RPMI7951 (cell line): ENCODE measurements at regions not wholly inside any gene's neighbourhood (a gene's known extent, or its start where the extent isn't known, plus 50 kb on each side); places are given as distances from the start of the nearest gene placed in this dataset.

Experiments
- DNase-seq: peaks from one replicate; pipeline ENCODE4 v3.0.0-alpha.2; 2012; ENCODE audit warnings: low read depth

- no peak for DNase-seq
Measured at GRCh38 chr3:117455782-117456181, 746.2 kb downstream of the TUSC7 start.

GRCh38 chr3:117463276-117464115, 753.9 kb downstream of the TUSC7 start:
- DNase-seq: no peak

- no peak for DNase-seq
Measured at GRCh38 chr3:117471831-117472230, 762.3 kb downstream of the TUSC7 start.

GRCh38 chr3:117473981-117474538, 764.5 kb downstream of the TUSC7 start:
- no peak for DNase-seq

- no peak for DNase-seq
Measured at GRCh38 chr3:117476572-117476971, 767.0 kb downstream of the TUSC7 start.

GRCh38 chr3:117477214-117477755, 767.7 kb downstream of the TUSC7 start:
- DNase-seq: no peak

GRCh38 chr3:117479095-117479494, 769.5 kb downstream of the TUSC7 start:
- DNase-seq: no peak

GRCh38 chr3:117480525-117480924, 770.9 kb downstream of the TUSC7 start:
- DNase-seq: no peak

- no peak for DNase-seq
Measured at GRCh38 chr3:117480972-117481371, 771.4 kb downstream of the TUSC7 start.

- DNase-seq: no peak
Measured at GRCh38 chr3:117483839-117484238, 774.3 kb downstream of the TUSC7 start.

GRCh38 chr3:117485841-117486240, 776.3 kb downstream of the TUSC7 start:
- DNase-seq: no peak

- no peak for DNase-seq
Measured at GRCh38 chr3:117486719-117487716, 777.4 kb downstream of the TUSC7 start.

- DNase-seq: no peak
Measured at GRCh38 chr3:117488983-117489382, 779.4 kb downstream of the TUSC7 start.

GRCh38 chr3:117489663-117490079, 780.1 kb downstream of the TUSC7 start:
- no peak for DNase-seq

GRCh38 chr3:117490716-117491115, 781.1 kb downstream of the TUSC7 start:
- DNase-seq: no peak

- DNase-seq: no peak
Measured at GRCh38 chr3:117495620-117496019, 786.0 kb downstream of the TUSC7 start.

- DNase-seq: no peak
Measured at GRCh38 chr3:117499189-117499870, 789.8 kb downstream of the TUSC7 start.

- DNase-seq: no peak
Measured at GRCh38 chr3:117507958-117508357, 798.4 kb downstream of the TUSC7 start.

GRCh38 chr3:117509858-117510257, 800.3 kb downstream of the TUSC7 start:
- no peak for DNase-seq

- no peak for DNase-seq
Measured at GRCh38 chr3:117510396-117510795, 800.8 kb downstream of the TUSC7 start.

- DNase-seq: no peak
Measured at GRCh38 chr3:117512975-117513374, 803.4 kb downstream of the TUSC7 start.
